ENCODE measurements at regions not wholly inside any gene's neighbourhood (a gene's known extent, or its start where the extent isn't known, plus 50 kb on each side); places are given as distances from the start of the nearest gene placed in this dataset.

DNA sequence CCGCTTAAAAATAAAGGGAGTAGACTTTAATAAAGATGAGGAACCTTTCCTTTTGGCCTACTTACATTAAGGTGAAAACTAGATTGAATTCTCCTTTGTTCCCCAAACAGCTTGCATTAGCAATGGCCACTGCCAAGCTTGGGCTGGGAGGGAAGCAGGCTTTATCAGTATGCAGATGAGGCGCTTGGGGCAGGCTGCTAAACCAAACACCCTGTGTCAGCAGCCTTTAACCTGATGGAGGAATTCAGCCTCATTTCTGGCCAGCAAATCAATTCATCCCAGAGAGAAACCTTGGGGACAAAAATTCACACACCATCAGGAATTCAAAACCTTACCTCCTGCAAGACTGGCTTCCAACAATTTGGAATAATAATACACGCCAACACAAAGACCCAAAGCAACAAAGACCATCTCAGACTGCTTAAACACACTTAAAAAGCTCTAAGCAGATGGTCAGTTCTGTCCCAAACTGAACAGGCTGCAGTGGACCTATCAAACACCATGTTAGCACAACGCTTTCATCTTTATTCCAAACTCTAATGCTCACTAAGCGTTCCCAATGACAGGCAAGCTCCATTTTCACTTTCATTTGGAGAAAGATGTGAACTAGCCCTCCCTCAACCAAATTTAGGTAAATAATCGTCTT, 255.1 kb upstream of the CMC1 start:
- intact Hi-C loops (cut with DNase I), result no loop called here
- H3K9me3 ChIP-seq, result no peaks in the 10 kb centered on the region
- no peaks in the 10 kb centered on the region for H3K36me3 ChIP-seq
- ATAC-seq (no peak), DNase-seq (no peak)
- H3K4me3 ChIP-seq, result no peak overlapping the region
- TF ChIP-seq, protein P1, sequence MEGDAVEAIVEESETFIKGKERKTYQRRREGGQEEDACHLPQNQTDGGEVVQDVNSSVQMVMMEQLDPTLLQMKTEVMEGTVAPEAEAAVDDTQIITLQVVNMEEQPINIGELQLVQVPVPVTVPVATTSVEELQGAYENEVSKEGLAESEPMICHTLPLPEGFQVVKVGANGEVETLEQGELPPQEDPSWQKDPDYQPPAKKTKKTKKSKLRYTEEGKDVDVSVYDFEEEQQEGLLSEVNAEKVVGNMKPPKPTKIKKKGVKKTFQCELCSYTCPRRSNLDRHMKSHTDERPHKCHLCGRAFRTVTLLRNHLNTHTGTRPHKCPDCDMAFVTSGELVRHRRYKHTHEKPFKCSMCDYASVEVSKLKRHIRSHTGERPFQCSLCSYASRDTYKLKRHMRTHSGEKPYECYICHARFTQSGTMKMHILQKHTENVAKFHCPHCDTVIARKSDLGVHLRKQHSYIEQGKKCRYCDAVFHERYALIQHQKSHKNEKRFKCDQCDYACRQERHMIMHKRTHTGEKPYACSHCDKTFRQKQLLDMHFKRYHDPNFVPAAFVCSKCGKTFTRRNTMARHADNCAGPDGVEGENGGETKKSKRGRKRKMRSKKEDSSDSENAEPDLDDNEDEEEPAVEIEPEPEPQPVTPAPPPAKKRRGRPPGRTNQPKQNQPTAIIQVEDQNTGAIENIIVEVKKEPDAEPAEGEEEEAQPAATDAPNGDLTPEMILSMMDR (IDR thresholded peaks at IDR 0.05), result no peak
- no peak overlapping the region for H3K27ac ChIP-seq
- no peaks in the 10 kb centered on the region for H3K27me3 ChIP-seq
- no peaks in the 10 kb centered on the region for H3K4me1 ChIP-seq

DNA sequence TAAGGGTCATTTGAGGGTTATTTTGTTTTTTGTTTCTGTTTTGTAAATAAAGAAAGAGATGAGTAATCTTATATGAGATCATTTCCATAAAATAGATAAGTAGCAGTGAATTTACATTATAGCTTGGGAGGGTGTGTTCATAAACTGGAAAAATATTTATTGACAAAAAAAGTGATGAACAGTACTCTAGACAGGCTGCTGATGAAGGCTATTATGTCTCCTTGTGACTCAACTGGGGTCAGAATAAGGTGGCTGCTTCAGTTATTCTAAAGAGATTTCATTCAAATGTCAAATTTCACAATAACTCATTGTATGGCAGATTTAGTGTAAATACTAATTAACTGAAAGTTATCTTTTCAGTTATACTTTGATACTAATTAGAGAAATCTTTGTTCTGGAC, 251.1 kb upstream of the CMC1 start:
- Histone ChIP-seq H3K4me3 (no peak overlapping the region), H3K27ac (no peak overlapping the region), H3K36me3 (no peaks in the 10 kb centered on the region), H3K4me1 (no peaks in the 10 kb centered on the region), H3K9me3 (no peaks in the 10 kb centered on the region), H3K27me3 (no peaks in the 10 kb centered on the region)
- ATAC-seq (no peak), DNase-seq (no peak)
- TF ChIP-seq, protein P1 (IDR thresholded peaks at IDR 0.05), result no peak
- intact Hi-C loops (cut with DNase I), result no loop called here

DNA sequence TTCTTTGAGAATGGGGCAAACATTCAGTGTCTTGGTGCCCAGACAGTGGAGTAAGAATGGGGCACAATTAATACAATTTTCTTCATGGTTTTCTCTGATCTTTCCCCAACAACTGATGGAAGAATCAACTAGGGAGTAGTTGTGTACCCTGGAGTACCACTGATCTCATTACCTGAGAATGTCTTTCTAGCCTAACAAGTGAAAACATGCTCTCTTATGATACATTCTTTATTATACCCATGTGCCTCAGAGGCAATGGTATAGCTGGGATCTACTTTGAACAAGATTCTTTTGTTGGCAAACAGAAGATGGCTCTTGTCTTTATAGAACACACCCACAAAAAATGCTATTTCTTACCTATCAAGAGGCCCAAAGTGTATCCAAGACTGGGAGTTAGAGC, 250.6 kb upstream of the CMC1 start:
- Histone ChIP-seq H3K27me3 (no peaks in the 10 kb centered on the region), H3K4me1 (no peaks in the 10 kb centered on the region), H3K27ac (no peak overlapping the region), H3K36me3 (no peaks in the 10 kb centered on the region), H3K4me3 (no peak overlapping the region), H3K9me3 (no peaks in the 10 kb centered on the region)
- TF ChIP-seq, protein P1 (IDR thresholded peaks at IDR 0.05), result no peak
- DNase-seq (no peak), ATAC-seq (no peak)
- intact Hi-C loops (cut with DNase I), result no loop called here

- no peak overlapping the region for H3K27ac ChIP-seq
Measured at GRCh38 chr3:27993051-27993450, 248.4 kb upstream of the CMC1 start.

GRCh38 chr3:28000608-28001007, 240.8 kb upstream of the CMC1 start:
- H3K36me3 ChIP-seq, result no peaks in the 10 kb centered on the region
- TF ChIP-seq, protein P1 (IDR thresholded peaks at IDR 0.05), result no peak
- DNase-seq, result no peak
- peaks cover 8% of the 10 kb centered on the region for H3K9me3 ChIP-seq
- no peak for ATAC-seq
- no peaks in the 10 kb centered on the region for H3K27me3 ChIP-seq
- H3K27ac ChIP-seq, result no peak overlapping the region
- H3K4me3 ChIP-seq, result no peak overlapping the region
- H3K4me1 ChIP-seq, result no peaks in the 10 kb centered on the region
- intact Hi-C loops (cut with DNase I), result no loop called here

More at GRCh38 chr3:27993051-27993450, 248.4 kb upstream of the CMC1 start:
- TF ChIP-seq, protein P1 (IDR thresholded peaks at IDR 0.05), result no peak
- ATAC-seq (no peak), DNase-seq (no peak)
- Histone ChIP-seq H3K9me3 (no peaks in the 10 kb centered on the region), H3K27me3 (no peaks in the 10 kb centered on the region), H3K4me3 (no peak overlapping the region), H3K4me1 (no peaks in the 10 kb centered on the region), H3K36me3 (no peaks in the 10 kb centered on the region)
- intact Hi-C loops (cut with DNase I), result no loop called here

DNA sequence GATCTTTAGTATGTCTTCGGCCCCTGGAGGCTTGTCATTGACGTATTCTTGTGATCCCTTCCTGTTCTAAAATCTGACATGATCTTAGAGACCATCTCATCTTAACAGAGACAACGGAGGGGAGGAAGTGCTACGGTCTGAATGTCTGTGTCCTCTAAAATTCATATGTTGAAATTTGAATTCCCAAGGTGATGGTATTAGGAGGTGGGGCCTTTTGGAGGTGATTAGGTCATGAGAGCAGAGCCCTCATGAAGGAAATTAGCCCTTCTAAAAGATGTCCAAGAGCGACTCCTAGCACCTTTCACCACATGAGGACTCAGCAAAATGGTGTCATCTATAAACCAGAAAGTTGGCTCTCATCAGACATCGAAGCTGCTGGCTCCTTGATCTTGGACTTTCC, 233.2 kb upstream of the CMC1 start:
- no peak overlapping the region for H3K27ac ChIP-seq
- H3K27me3 ChIP-seq, result no peaks in the 10 kb centered on the region
- H3K4me3 ChIP-seq, result no peak overlapping the region
- H3K4me1 ChIP-seq, result no peaks in the 10 kb centered on the region
- H3K36me3 ChIP-seq, result no peaks in the 10 kb centered on the region
- intact Hi-C loops (cut with DNase I), result no loop called here
- ATAC-seq, result no peak
- peaks cover 1% of the 10 kb centered on the region for H3K9me3 ChIP-seq
- TF ChIP-seq, protein P1 (IDR thresholded peaks at IDR 0.05), result no peak
- DNase-seq, result no peak
